ENCODE measurements at regions not wholly inside any gene's neighbourhood (a gene's known extent, or its start where the extent isn't known, plus 50 kb on each side); places are given as distances from the start of the nearest gene placed in this dataset. TPM values are rescaled to one million over a fixed set of nuclear protein-coding genes. Genes with fewer than 3 reads are reported as not detected.

DNA sequence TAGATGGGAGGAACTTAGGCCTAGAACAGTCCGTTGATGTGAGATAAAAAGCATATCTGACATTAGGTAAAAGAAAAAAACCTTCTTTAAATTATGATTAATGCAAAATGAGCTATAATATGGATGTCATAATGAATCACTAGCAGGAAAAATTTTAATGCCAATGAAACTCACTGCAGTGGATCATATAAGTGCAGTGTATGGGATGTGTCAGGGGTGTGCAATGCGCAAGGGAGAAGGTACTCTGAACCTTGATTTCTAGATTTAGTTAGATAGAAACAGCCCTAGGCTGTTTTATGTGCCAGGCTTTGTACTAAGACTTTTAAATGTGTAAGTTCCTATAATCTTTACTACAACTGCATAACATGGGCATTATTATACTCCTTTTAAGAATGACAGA, 50.4 kb upstream of the NXPH2 start:
- WGBS: 83% methylated on average over 2 of the region's 2 CpGs
- TF ChIP-seq GABPA (IDR thresholded peaks at IDR 0.05 in 1 of 2, conservative IDR thresholded peaks at IDR 0.05 in 1 of 2): no peak
- TF ChIP-seq JUND (IDR thresholded peaks at IDR 0.05): no peak
- TF ChIP-seq, protein P1, sequence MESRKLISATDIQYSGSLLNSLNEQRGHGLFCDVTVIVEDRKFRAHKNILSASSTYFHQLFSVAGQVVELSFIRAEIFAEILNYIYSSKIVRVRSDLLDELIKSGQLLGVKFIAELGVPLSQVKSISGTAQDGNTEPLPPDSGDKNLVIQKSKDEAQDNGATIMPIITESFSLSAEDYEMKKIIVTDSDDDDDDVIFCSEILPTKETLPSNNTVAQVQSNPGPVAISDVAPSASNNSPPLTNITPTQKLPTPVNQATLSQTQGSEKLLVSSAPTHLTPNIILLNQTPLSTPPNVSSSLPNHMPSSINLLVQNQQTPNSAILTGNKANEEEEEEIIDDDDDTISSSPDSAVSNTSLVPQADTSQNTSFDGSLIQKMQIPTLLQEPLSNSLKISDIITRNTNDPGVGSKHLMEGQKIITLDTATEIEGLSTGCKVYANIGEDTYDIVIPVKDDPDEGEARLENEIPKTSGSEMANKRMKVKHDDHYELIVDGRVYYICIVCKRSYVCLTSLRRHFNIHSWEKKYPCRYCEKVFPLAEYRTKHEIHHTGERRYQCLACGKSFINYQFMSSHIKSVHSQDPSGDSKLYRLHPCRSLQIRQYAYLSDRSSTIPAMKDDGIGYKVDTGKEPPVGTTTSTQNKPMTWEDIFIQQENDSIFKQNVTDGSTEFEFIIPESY (IDR thresholded peaks at IDR 0.05): no peak
- no peak for TF ChIP-seq FOXA1 (IDR thresholded peaks at IDR 0.05)
- TF ChIP-seq RXRA (IDR thresholded peaks at IDR 0.05): no peak
- H3K9me3 ChIP-seq (ENCODE audit: control insufficient read depth in 4 of 4, low read length in 3 of 4): no peaks in the 10 kb centered on the region
- no peak for DNase-seq (ENCODE audit: low spot score)
- H3K4me3 ChIP-seq (ENCODE audit: low read depth in 1 of 3, low read length in 3 of 3): no peak overlapping the region
- no peaks in the 10 kb centered on the region for H3K4me1 ChIP-seq (ENCODE audit: control insufficient read depth in 4 of 4, insufficient read depth in 4 of 4, low read length in 3 of 4)
- no peak overlapping the region for H3K27ac ChIP-seq (ENCODE audit: low read depth in 1 of 2, low read length in 2 of 2)
- H3K27me3 ChIP-seq (ENCODE audit: control insufficient read depth in 4 of 4, insufficient read depth in 4 of 4, low read length in 3 of 4): no peaks in the 10 kb centered on the region
- no peak overlapping the region for H3K9ac ChIP-seq (ENCODE audit: low read depth in 1 of 2, low read length in 2 of 2)
- H3K36me3 ChIP-seq (ENCODE audit: control insufficient read depth in 4 of 4, insufficient read depth in 3 of 4, low read depth in 1 of 4, low read length in 3 of 4): no peaks in the 10 kb centered on the region

Small RNA genes in the stretch of these regions (small RNA-seq; reads per million reads assigned to genes)
- gene RF00139 (not detected), gene RN7SKP286 (not detected)

Measured in liver (tissue), 8 donors.